Forelimb muscle (tissue), 1 donor: ENCODE measurements at regions not wholly inside any gene's neighbourhood (a gene's known extent, or its start where the extent isn't known, plus 50 kb on each side); places are given as distances from the start of the nearest gene placed in this dataset.
A peak's percentile ranks its signal among the peaks of the same experiment; 100 is the strongest.

Source experiments
- DNase-seq: peaks from one replicate; pipeline ENCODE4 v3.0.0-alpha.2; 2013; ENCODE audit warnings: low read depth

GRCh38 chr16:73191660-73192046 lies 143.7 kb upstream of the ZFHX3 start:
- DNase-seq, result no peak

DNA sequence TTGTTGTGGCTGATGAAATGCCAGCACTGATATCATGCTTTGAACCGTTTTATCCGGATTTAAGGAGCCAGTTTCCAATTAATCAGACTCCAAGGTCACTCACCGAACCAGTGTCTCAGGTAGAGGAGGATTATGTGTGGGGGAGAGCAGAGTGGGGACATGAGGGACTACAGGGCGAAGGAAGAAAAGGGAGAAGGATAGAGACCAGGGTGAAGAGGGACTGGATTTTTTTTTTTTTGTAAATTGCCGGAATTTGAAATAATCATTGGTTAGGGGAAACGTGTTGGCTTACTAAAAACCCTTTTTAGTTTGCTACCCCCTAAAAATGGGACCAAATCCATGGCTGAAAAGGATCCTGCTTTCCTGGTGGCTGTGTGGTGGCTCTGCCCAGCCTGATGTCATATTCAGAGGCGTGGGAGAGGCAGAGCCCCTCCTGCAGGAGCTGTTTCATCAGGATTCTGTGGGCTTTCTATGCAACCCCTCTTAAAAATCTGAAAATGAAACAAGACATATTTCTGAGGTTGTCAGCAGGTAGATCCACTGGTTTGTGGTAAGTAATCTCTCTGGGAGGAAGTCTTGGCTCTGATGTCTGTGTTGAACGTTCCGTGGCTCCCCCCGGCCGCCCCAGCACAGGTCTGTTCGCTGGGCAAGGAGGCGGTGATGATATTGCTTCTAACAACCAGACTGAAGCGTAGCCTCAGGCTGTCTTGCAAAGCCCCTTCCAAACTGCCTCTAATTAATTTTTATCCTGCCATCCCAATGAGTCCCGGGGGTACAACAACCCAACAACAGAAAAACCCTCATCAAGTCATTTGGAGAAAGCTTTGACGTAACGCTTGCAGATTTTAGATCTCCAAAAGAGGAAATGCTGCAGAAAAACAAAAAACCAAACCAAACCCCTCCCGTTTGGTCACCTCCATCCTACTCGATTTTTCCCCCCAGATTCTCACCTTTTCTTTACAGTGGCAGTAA lies 143.0 kb upstream of the ZFHX3 start:
- no peak for DNase-seq

GRCh38 chr16:73190256-73190655 lies 142.3 kb upstream of the ZFHX3 start:
- no peak for DNase-seq

GRCh38 chr16:73189136-73189535 lies 141.2 kb upstream of the ZFHX3 start:
- DNase-seq, result no peak

- DNase-seq, result no peak
Measured at GRCh38 chr16:73186752-73187601, 139.0 kb upstream of the ZFHX3 start.

DNA sequence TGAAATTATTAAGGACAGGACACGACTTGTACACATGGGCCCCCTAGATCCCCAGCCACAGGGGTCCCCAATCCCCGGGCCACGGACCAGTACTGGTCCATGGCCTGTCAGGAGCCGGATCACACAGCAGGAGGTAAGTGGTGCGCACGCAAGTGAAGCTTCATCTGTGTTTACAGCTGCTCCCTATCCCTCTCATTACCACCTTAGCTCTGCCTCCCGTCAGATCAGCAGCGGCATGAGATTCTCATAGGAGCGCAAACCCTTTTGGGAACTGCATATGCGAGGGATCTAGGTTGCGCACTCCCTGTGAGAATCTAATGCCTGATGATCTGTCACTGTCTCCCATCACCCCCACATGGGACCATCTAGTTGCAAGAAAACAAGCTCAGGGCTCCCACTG lies 137.8 kb upstream of the ZFHX3 start:
- no peak for DNase-seq

- no peak for DNase-seq
Measured at GRCh38 chr16:73183611-73184092, 135.7 kb upstream of the ZFHX3 start.

GRCh38 chr16:73179705-73180331 lies 131.9 kb upstream of the ZFHX3 start:
- no peak for DNase-seq

GRCh38 chr16:73177729-73178295 lies 129.9 kb upstream of the ZFHX3 start:
- no peak for DNase-seq

DNA sequence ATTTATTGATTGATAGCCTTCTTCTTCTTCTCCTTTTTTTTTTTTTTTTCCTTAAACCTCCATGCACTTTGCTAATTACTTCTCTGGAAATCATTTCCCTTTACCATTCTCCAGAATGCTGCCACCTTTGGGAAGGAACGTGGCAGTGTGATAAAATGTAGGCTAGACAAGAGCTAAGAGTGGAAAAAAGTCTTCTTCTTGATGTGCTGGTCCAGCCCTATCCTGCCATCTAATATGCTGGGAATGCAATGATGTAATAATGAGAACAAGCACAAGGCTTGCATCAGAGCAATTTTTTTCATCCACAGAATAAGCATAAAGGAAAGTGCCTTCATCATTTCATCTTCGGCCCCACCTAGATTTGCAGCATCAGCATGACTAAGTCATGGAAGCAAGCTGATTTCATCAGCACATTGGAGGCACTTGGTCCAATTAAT lies 128.7 kb upstream of the ZFHX3 start:
- no peak for DNase-seq

GRCh38 chr16:73172973-73173709 lies 125.2 kb upstream of the ZFHX3 start:
- DNase-seq, result no peak

DNA sequence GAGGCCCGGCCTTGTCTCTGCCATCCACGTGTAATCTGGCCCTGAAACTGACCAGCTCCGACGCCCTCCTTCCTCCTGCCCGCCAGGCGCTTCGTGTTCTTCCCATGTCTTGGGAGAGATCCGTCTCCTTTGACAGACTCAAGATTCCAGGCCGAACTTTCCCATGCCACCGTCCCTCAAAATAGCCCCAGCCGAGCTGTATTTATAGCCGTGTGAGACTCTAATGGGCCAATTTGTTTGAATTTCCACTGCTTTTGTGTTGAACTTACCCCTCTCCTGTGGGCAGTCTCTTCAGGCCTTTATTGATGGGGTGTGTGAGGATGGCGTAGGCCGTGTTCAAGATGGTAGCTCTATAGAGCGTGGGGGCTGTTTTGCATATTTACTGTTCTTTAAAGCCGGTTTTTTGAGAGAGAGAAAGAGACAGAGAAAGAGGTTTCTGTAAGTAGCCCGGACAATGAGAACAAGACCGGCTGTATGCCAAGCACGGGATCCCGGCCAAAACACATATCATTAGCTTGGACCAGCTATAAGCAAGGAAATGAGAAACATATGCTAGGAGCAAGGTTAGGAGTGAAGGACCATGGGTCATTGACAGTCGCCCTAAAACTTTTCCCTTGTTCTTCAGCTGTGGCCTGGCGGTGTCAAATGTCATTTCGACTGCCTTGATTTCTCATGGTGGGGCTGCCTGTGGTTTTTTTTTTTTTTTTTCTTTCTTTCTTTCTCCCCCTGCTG lies 124.5 kb upstream of the ZFHX3 start:
- DNase-seq, result peak; percentile 92

DNA sequence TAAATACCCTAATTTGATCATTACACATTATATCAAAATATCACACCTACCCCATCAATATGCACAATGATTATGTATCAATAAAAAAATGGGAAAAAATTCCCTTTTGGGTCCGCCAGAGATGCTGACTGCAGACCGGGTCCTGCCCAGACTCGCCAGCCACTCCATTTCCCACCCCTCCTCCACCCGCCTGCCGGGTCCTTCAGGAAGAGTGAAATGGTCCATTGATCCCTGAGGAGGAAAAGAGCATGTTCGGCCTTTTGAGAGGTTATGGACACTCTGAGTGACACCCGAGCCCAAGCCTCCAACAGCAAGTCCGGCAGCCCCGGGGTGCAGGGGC lies 123.9 kb upstream of the ZFHX3 start:
- no peak for DNase-seq

GRCh38 chr16:73171380-73171779 lies 123.5 kb upstream of the ZFHX3 start:
- no peak for DNase-seq

GRCh38 chr16:73170612-73171038 lies 122.7 kb upstream of the ZFHX3 start:
- no peak for DNase-seq

DNA sequence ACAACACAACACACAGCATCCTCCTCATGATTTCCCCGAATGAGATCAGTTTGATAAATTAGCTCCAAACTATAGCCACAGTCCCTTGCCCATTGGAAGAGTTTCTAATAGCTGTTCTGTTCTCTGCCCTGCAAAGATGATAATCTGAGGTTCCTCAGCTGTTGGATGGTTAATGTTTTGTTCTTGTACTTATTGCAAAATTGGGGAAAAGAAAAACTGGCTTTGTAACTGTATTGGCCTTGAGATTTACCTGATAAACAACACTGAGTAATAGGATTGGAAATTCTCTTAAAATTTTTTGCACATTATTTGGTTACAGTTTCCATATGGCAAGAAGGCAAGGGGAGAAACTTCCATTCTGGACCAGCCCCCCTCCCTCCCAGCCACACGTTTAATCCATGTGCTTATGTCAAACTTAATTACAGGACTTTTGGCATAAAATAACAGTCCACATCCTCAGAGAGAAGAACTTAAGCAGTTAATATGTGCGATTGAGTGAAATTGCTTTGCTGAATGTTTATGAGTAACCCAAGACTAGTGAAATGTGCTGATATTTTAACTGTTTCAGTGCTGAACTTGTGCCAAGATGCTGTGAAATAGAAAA lies 119.1 kb upstream of the ZFHX3 start:
- DNase-seq, result no peak

DNA sequence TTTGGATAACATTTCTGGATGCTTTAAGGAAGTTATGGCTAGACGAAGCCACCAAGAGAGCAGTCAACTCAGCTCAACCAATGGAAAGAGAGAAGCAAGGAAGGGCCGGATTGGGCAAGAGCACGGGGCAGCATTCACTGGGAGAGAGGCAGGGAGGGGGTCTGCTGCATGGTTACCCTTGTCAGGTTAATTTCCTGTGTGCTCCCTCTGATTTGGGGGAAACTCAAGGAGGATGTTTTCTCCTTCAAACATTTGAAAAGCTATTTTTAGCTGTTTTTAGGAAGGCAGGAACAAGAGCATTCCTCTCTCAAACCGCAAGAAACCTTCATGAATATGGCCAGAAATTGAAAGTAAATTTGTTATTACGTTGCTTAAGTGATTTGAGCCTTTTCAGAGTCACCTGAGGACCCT lies 118.5 kb upstream of the ZFHX3 start:
- DNase-seq, result no peak

DNA sequence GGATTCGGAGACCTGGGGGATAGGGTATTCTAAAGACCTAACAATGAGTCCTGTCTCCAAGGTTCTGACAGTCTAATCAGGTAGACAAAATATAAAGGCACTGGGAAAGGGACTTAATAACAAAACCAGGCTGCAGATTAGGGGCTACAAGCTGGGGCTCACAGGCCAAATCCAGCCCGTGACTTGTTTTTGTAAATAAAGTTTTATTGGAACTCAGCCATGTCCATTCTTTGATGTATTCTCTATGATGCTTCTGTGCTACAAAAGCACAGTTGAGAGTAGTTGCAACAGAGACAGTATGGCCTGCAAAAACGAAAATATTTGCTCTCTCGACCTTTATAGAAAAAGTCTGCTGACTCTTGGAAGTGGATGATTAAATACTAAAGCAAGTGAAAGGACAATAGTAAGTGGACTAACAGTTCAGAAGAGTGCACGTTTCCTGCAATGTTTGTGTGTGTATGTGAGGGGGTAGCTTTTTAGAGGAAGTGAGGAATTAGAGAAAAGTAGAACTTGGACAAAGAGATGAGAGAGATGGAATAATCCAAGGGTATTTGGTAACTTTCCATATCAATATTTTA lies 115.4 kb upstream of the ZFHX3 start:
- no peak for DNase-seq

DNA sequence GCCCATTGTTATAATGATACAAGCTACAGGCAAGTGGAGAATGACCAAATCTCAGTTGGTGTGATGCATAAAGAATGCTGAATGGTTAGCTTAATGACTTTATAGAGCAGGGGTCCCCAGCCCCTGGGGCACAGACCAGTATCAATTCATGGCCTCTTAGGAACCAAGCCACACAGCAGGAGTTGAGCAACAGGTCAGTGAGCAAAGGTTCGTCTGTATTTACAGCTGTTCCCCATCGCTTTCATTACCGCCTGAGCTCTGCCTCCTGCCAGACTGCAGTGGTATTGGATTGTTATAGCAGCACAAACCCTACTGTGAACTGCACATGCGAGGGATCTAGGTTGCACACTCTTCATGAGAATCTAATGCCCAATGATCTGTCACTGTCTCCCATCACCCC lies 114.0 kb upstream of the ZFHX3 start:
- no peak for DNase-seq

GRCh38 chr16:73159296-73159695 lies 111.4 kb upstream of the ZFHX3 start:
- no peak for DNase-seq
